ENCODE measurements at regions not wholly inside any gene's neighbourhood (a gene's known extent, or its start where the extent isn't known, plus 50 kb on each side); places are given as distances from the start of the nearest gene placed in this dataset.

DNA sequence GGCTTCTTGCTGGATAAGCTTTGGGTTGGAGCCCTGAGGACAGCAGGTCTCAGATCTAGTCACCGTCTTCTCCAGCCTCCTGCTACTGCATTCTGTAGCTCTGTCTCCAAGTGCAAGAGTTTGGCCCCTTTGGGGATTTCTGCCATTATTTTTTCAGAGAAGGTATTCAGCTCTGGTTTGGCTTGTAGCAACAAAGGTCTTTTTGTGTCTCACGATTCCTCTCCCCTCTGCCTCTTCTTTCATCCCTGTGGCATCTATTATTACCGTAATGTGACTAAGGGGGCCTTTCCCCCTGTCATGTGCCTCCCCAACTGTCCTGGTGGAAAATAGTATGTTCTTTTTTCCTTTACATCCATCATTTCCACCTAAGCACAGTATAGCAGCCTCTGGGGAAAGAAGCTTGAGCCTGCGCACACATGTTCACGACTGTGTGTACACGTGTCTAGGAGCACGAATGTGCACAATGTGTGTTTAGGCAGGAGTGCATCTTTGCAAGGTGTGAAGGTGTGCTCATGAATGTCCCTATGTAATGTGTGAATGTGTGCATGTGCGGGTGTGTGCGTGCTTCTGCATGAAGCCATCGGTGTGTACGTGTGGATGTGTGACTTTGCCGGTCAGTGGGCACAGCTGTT lies 273.9 kb downstream of the ZNF536 start (continued):
- TF ChIP-seq, protein P1, sequence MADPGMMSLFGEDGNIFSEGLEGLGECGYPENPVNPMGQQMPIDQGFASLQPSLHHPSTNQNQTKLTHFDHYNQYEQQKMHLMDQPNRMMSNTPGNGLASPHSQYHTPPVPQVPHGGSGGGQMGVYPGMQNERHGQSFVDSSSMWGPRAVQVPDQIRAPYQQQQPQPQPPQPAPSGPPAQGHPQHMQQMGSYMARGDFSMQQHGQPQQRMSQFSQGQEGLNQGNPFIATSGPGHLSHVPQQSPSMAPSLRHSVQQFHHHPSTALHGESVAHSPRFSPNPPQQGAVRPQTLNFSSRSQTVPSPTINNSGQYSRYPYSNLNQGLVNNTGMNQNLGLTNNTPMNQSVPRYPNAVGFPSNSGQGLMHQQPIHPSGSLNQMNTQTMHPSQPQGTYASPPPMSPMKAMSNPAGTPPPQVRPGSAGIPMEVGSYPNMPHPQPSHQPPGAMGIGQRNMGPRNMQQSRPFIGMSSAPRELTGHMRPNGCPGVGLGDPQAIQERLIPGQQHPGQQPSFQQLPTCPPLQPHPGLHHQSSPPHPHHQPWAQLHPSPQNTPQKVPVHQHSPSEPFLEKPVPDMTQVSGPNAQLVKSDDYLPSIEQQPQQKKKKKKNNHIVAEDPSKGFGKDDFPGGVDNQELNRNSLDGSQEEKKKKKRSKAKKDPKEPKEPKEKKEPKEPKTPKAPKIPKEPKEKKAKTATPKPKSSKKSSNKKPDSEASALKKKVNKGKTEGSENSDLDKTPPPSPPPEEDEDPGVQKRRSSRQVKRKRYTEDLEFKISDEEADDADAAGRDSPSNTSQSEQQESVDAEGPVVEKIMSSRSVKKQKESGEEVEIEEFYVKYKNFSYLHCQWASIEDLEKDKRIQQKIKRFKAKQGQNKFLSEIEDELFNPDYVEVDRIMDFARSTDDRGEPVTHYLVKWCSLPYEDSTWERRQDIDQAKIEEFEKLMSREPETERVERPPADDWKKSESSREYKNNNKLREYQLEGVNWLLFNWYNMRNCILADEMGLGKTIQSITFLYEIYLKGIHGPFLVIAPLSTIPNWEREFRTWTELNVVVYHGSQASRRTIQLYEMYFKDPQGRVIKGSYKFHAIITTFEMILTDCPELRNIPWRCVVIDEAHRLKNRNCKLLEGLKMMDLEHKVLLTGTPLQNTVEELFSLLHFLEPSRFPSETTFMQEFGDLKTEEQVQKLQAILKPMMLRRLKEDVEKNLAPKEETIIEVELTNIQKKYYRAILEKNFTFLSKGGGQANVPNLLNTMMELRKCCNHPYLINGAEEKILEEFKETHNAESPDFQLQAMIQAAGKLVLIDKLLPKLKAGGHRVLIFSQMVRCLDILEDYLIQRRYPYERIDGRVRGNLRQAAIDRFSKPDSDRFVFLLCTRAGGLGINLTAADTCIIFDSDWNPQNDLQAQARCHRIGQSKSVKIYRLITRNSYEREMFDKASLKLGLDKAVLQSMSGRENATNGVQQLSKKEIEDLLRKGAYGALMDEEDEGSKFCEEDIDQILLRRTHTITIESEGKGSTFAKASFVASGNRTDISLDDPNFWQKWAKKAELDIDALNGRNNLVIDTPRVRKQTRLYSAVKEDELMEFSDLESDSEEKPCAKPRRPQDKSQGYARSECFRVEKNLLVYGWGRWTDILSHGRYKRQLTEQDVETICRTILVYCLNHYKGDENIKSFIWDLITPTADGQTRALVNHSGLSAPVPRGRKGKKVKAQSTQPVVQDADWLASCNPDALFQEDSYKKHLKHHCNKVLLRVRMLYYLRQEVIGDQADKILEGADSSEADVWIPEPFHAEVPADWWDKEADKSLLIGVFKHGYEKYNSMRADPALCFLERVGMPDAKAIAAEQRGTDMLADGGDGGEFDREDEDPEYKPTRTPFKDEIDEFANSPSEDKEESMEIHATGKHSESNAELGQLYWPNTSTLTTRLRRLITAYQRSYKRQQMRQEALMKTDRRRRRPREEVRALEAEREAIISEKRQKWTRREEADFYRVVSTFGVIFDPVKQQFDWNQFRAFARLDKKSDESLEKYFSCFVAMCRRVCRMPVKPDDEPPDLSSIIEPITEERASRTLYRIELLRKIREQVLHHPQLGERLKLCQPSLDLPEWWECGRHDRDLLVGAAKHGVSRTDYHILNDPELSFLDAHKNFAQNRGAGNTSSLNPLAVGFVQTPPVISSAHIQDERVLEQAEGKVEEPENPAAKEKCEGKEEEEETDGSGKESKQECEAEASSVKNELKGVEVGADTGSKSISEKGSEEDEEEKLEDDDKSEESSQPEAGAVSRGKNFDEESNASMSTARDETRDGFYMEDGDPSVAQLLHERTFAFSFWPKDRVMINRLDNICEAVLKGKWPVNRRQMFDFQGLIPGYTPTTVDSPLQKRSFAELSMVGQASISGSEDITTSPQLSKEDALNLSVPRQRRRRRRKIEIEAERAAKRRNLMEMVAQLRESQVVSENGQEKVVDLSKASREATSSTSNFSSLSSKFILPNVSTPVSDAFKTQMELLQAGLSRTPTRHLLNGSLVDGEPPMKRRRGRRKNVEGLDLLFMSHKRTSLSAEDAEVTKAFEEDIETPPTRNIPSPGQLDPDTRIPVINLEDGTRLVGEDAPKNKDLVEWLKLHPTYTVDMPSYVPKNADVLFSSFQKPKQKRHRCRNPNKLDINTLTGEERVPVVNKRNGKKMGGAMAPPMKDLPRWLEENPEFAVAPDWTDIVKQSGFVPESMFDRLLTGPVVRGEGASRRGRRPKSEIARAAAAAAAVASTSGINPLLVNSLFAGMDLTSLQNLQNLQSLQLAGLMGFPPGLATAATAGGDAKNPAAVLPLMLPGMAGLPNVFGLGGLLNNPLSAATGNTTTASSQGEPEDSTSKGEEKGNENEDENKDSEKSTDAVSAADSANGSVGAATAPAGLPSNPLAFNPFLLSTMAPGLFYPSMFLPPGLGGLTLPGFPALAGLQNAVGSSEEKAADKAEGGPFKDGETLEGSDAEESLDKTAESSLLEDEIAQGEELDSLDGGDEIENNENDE (IDR thresholded peaks at IDR 0.05; ENCODE audit: insufficient replicate concordance, low read length) = no peak
- TF ChIP-seq RBBP5 (IDR thresholded peaks at IDR 0.05; ENCODE audit: borderline replicate concordance, low read depth, low read length) (no peak), CREB1 (IDR thresholded peaks at IDR 0.05) (no peak), FOSL1 (IDR thresholded peaks at IDR 0.05; ENCODE audit: insufficient read depth, low read depth, low read length) (no peak), SP1 (IDR thresholded peaks at IDR 0.05; ENCODE audit: low read depth, low read length) (no peak), CHD2 (IDR thresholded peaks at IDR 0.05; ENCODE audit: low read length) (no peak), NANOG (IDR thresholded peaks at IDR 0.05; ENCODE audit: insufficient read depth, low read depth, low read length, poor library complexity, severe bottlenecking) (no peak)
- TF ChIP-seq, protein P2, sequence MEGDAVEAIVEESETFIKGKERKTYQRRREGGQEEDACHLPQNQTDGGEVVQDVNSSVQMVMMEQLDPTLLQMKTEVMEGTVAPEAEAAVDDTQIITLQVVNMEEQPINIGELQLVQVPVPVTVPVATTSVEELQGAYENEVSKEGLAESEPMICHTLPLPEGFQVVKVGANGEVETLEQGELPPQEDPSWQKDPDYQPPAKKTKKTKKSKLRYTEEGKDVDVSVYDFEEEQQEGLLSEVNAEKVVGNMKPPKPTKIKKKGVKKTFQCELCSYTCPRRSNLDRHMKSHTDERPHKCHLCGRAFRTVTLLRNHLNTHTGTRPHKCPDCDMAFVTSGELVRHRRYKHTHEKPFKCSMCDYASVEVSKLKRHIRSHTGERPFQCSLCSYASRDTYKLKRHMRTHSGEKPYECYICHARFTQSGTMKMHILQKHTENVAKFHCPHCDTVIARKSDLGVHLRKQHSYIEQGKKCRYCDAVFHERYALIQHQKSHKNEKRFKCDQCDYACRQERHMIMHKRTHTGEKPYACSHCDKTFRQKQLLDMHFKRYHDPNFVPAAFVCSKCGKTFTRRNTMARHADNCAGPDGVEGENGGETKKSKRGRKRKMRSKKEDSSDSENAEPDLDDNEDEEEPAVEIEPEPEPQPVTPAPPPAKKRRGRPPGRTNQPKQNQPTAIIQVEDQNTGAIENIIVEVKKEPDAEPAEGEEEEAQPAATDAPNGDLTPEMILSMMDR (IDR thresholded peaks at IDR 0.05; ENCODE audit: control extremely low read depth in 1 of 3, insufficient read depth in 1 of 3, low read depth in 1 of 3, low read length in 3 of 3) = no peak
